SK-N-SH (cell line): ENCODE measurements at regions not wholly inside any gene's neighbourhood (a gene's known extent, or its start where the extent isn't known, plus 50 kb on each side); places are given as distances from the start of the nearest gene placed in this dataset.

ENCODE experiments used
- CTCF ChIA-PET: fragments of 300-600, 350-600 bp; formaldehyde crosslinking; extraction: SDS; loops from one replicate; lab custom pipeline; 2021; lab: Yijun Ruan, JAX
- POLR2A ChIA-PET: fragments of 350-600 bp; sonication (Branson Sonifier 250); formaldehyde crosslinking; extraction: SDS; loops from one replicate; lab custom pipeline; 2020; ENCODE audit warnings: antibody characterized with exemption, inconsistent platforms; lab: Yijun Ruan, JAX
- DNase-seq: peaks from one replicate; pipeline ENCODE4 v3.0.0; 2012
- H2AFZ ChIP-seq: fragments of 200-600 bp; sonication (generic); 2 replicates; pipeline ENCODE4 v1.8.1; 2016; ENCODE audit warnings: antibody characterized with exemption, mild to moderate bottlenecking, low read depth
- H3F3A ChIP-seq: fragments of 200-600 bp; sonication (generic); replicated peaks from 2 replicates; pipeline ENCODE3; 2016; ENCODE audit warnings: antibody characterized with exemption, mild to moderate bottlenecking; ENCODE audit not compliant: insufficient read depth
- H3K27ac ChIP-seq, 2 experiments: fragments of 200-500 bp in 1 of 2; fragments of 200-600 bp in 1 of 2; sonication (Bioruptor generic) in 1 of 2; sonication (generic), shearing (Covaris generic) in 1 of 2; 2 replicates each; pipeline versions ENCODE4 v1.5.1 to v1.6.1; 2014 to 2016; ENCODE audit warnings: low read depth in 2 of 2, inconsistent platforms in 1 of 2, low read length in 1 of 2, mild to moderate bottlenecking in 1 of 2, mixed read lengths in 1 of 2
- H3K27me3 ChIP-seq: fragments of 200-600 bp; sonication (generic), shearing (Covaris generic); 2 replicates; pipeline ENCODE4 v1.6.1; 2016; ENCODE audit warnings: mixed run types; ENCODE audit not compliant: insufficient read depth
- H3K36me3 ChIP-seq, 2 experiments: fragments of 200-500 bp in 1 of 2; fragments of 200-600 bp in 1 of 2; sonication (Bioruptor generic) in 1 of 2; sonication (generic) in 1 of 2; replicated peaks in 1 of 2; 2 replicates each; pipeline versions ENCODE3 to v1.5.1; 2014 to 2016; ENCODE audit warnings: low read length in 1 of 2, mild to moderate bottlenecking in 1 of 2; ENCODE audit not compliant: insufficient read depth in 2 of 2, control insufficient read depth in 1 of 2
- H3K4me1 ChIP-seq, 2 experiments: fragments of 200-500 bp in 1 of 2; fragments of 200-600 bp in 1 of 2; sonication (Bioruptor generic) in 1 of 2; sonication (generic), shearing (Covaris generic) in 1 of 2; 2 replicates each; pipeline versions ENCODE4 v1.5.1 to v1.6.1; 2014 to 2016; ENCODE audit warnings: low read depth in 1 of 2, low read length in 1 of 2, mixed run types in 1 of 2; ENCODE audit not compliant: insufficient read depth in 2 of 2, control insufficient read depth in 1 of 2
- H3K4me2 ChIP-seq: fragments of 200-600 bp; sonication (generic), shearing (Covaris generic); 2 replicates; pipeline ENCODE4 v1.6.1; 2017; ENCODE audit warnings: mixed run types
- H3K4me3 ChIP-seq, 2 experiments: fragments of 200-500 bp in 1 of 2; fragments of 200-600 bp in 1 of 2; sonication (Bioruptor generic) in 1 of 2; sonication (generic), shearing (Covaris generic) in 1 of 2; 2 replicates each; pipeline versions ENCODE4 v1.5.1 to v1.8.1; 2014 to 2016; ENCODE audit warnings: low read depth in 2 of 2, inconsistent platforms in 1 of 2, low read length in 1 of 2, mild to moderate bottlenecking in 1 of 2, mixed read lengths in 1 of 2, moderate library complexity in 1 of 2
- H3K79me2 ChIP-seq: fragments of 200-600 bp; sonication (generic); 2 replicates; pipeline ENCODE4 v1.8.1; 2017; ENCODE audit warnings: mild to moderate bottlenecking; ENCODE audit not compliant: insufficient read depth
- H3K9ac ChIP-seq: fragments of 200-600 bp; sonication (generic); 2 replicates; pipeline ENCODE4 v1.6.1; 2017; ENCODE audit warnings: mixed run types
- H3K9me2 ChIP-seq: fragments of 200-600 bp; sonication (generic); 2 replicates; pipeline ENCODE4 v1.6.1; 2017; ENCODE audit warnings: mixed run types
- H3K9me3 ChIP-seq: fragments of 200-600 bp; sonication (generic); 2 replicates; pipeline ENCODE4 v1.6.1; 2017; ENCODE audit warnings: mixed run types, mild to moderate bottlenecking, moderate library complexity
- H4K20me1 ChIP-seq: fragments of 200-600 bp; sonication (generic); 2 replicates; pipeline ENCODE4 v1.6.1; 2017; ENCODE audit warnings: mild to moderate bottlenecking, mixed run types; ENCODE audit not compliant: insufficient read depth
- EP300 ChIP-seq, 2 experiments: IDR thresholded peaks; 2 replicates each; pipeline versions ENCODE4 v1.4.0 to v1.6.1; 2012; ENCODE audit warnings: borderline replicate concordance in 1 of 2, low read depth in 1 of 2, low read length in 1 of 2
- FOXM1 ChIP-seq: IDR thresholded peaks from 2 replicates; pipeline ENCODE4 v1.4.0; 2012; ENCODE audit warnings: low read depth, mild to moderate bottlenecking
- GABPA ChIP-seq: IDR thresholded peaks from 2 replicates; pipeline ENCODE4 v1.4.0; 2012; ENCODE audit warnings: low read depth, mild to moderate bottlenecking
- GATA2 ChIP-seq: sonication (generic); formaldehyde crosslinking; IDR thresholded peaks from 2 replicates; pipeline ENCODE4 v1.5.0; 2020; ENCODE audit warnings: mild to moderate bottlenecking, missing genetic modification reagents
- JUND ChIP-seq: IDR thresholded peaks from 2 replicates; pipeline ENCODE4 v1.4.0; 2012
- MEF2A ChIP-seq: IDR thresholded peaks from 2 replicates; pipeline ENCODE4 v1.4.0; 2012; ENCODE audit warnings: low read depth, borderline replicate concordance
- MXI1 ChIP-seq: IDR thresholded peaks from 2 replicates; pipeline ENCODE4 v1.6.1; 2012; ENCODE audit warnings: mild to moderate bottlenecking, low read depth, low read length, improper control_type of control experiment
- NRF1 ChIP-seq: IDR thresholded peaks from 2 replicates; pipeline ENCODE4 v1.6.1; 2012; ENCODE audit warnings: low read depth, mild to moderate bottlenecking, low read length
- RFX5 ChIP-seq: IDR thresholded peaks from 2 replicates; pipeline ENCODE4 v1.6.1; 2012; ENCODE audit warnings: mild to moderate bottlenecking, improper control_type of control experiment, low read length
- SIN3A ChIP-seq: IDR thresholded peaks from 2 replicates; pipeline ENCODE4 v1.6.1; 2012; ENCODE audit warnings: low read depth, mild to moderate bottlenecking, low read length, moderate library complexity, borderline replicate concordance
- SMC3 ChIP-seq: IDR thresholded peaks from 2 replicates; pipeline ENCODE4 v1.6.1; 2012; ENCODE audit warnings: low read depth, low read length, improper control_type of control experiment
- TCF12 ChIP-seq: IDR thresholded peaks from 2 replicates; pipeline ENCODE4 v1.4.0; 2012
- TEAD4 ChIP-seq: IDR thresholded peaks from 2 replicates; pipeline ENCODE4 v1.4.0; 2012; ENCODE audit warnings: mild to moderate bottlenecking, borderline replicate concordance; ENCODE audit not compliant: insufficient read depth
- YY1 ChIP-seq: IDR thresholded peaks from 2 replicates; pipeline ENCODE4 v1.4.0; 2012; ENCODE audit warnings: low read depth, mild to moderate bottlenecking
- WGBS: methylation state at CpG from one replicate; pipeline ENCODE4 v1.1.6; 2017; ENCODE audit warnings: low lambda C conversion rate; 5-methylcytosine and 5-hydroxymethylcytosine counted together
- TF ChIP-seq, protein P1 (sequence below): fragments of 200-600 bp; sonication (generic); IDR thresholded peaks from 2 replicates; pipeline ENCODE4 v1.6.1; 2017; ENCODE audit warnings: antibody characterized with exemption, mild to moderate bottlenecking, moderate library complexity
- TF ChIP-seq, protein P2 (sequence below): IDR thresholded peaks from 2 replicates; pipeline ENCODE4; 2012
- TF ChIP-seq, protein P3 (sequence below): IDR thresholded peaks from 2 replicates; pipeline ENCODE4 v1.6.1; 2012; ENCODE audit warnings: mild to moderate bottlenecking, low read depth, low read length, moderate library complexity
- TF ChIP-seq, protein P4 (sequence below): IDR thresholded peaks from 2 replicates; pipeline ENCODE4 v1.4.0; 2012; ENCODE audit warnings: low read depth
- TF ChIP-seq, protein P5 (sequence below): fragments of 150-350 bp; IDR thresholded peaks from 2 replicates; pipeline ENCODE4 v1.6.1; 2016; ENCODE audit warnings: mild to moderate bottlenecking, low read depth, low read length

DNA sequence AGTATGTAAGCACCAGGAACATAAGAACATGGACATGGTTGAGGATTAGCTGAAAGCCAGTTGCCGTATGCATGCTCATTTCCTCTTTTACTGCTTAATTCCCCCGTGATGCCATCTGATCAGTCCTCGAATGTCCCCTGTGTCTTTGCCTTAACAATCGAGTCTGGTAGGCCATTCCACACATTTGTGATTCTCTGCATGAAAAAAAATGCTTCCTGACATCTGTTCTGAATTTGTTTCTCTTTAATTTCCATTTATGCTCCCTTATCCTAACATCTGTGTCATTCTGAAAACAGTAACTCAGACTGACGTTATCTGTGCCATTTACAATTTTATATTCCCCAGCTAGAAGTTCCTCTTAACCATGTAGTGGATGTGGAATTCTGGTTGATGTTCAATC lies 158.2 kb upstream of the TOX3 start:
- DNase-seq = peak; percentile 23
- Histone ChIP-seq H3F3A (no peaks in the 10 kb centered on the region), H3K4me3 (no peak overlapping the region), H3K9ac (no peak overlapping the region), H3K27me3 (no peaks in the 10 kb centered on the region), H2AFZ (no peak overlapping the region), H3K9me3 (no peaks in the 10 kb centered on the region), H3K36me3 (no peaks in the 10 kb centered on the region), H3K79me2 (no peaks in the 10 kb centered on the region), H3K4me2 (no peak overlapping the region), H4K20me1 (no peaks in the 10 kb centered on the region), H3K9me2 (no peaks in the 10 kb centered on the region), H3K27ac (no peak overlapping the region), H3K4me1 (peaks cover 0 to 4% of the 10 kb centered on the region in 2 experiments; a peak in 1 of 4 replicates)
- TF ChIP-seq MXI1 (no peak), GATA2 (CRISPR knock-in tag) (peak; percentile 84), SIN3A (no peak), TEAD4 (no peak), RFX5 (no peak), MEF2A (no peak), EP300 (IDR thresholded peaks at IDR 0.05; ENCODE audit: borderline replicate concordance in 1 of 2, low read depth in 1 of 2, low read length in 1 of 2) (peak in 1 of 2 experiments; percentile 54; a peak in 1 of 4 replicates)
- TF ChIP-seq, protein P1, sequence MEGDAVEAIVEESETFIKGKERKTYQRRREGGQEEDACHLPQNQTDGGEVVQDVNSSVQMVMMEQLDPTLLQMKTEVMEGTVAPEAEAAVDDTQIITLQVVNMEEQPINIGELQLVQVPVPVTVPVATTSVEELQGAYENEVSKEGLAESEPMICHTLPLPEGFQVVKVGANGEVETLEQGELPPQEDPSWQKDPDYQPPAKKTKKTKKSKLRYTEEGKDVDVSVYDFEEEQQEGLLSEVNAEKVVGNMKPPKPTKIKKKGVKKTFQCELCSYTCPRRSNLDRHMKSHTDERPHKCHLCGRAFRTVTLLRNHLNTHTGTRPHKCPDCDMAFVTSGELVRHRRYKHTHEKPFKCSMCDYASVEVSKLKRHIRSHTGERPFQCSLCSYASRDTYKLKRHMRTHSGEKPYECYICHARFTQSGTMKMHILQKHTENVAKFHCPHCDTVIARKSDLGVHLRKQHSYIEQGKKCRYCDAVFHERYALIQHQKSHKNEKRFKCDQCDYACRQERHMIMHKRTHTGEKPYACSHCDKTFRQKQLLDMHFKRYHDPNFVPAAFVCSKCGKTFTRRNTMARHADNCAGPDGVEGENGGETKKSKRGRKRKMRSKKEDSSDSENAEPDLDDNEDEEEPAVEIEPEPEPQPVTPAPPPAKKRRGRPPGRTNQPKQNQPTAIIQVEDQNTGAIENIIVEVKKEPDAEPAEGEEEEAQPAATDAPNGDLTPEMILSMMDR = no peak
- TF ChIP-seq, protein P2, sequence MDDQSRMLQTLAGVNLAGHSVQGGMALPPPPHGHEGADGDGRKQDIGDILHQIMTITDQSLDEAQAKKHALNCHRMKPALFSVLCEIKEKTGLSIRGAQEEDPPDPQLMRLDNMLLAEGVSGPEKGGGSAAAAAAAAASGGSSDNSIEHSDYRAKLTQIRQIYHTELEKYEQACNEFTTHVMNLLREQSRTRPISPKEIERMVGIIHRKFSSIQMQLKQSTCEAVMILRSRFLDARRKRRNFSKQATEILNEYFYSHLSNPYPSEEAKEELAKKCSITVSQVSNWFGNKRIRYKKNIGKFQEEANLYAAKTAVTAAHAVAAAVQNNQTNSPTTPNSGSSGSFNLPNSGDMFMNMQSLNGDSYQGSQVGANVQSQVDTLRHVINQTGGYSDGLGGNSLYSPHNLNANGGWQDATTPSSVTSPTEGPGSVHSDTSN = no peak
- WGBS = 5% methylated on average over 5 of the region's 5 CpGs
- POLR2A ChIA-PET = no interaction called here
- CTCF ChIA-PET = interaction anchor here (0.6 to 1.2 kb wide), 2 partner anchors 9 kb away, joined by 3 read pairs; no protein-coding TSS in a partner anchor

DNA sequence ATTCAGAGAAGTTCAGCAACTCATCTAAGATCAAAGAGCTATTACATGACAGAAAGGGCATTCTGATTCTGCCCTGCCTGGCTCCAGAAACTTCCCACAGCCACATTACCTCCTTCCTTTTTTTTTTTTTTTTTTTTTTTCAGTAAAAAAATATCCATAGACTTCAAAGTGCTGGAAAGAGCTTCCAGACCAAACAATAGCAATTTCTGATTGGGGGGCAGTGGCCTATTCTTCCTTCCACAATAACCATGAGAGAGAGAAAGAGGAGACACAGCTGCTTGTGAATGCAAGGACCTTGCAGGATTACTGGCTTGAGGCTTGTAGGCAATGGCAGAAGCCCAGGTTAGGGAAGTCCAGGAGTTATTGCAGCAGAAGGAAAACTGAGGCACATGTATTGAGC lies 151.0 kb upstream of the TOX3 start:
- Histone ChIP-seq H3K27me3 (no peaks in the 10 kb centered on the region), H3K9me3 (no peaks in the 10 kb centered on the region), H2AFZ (no peak overlapping the region), H3K4me1 (no peaks in the 10 kb centered on the region), H3K27ac (no peak overlapping the region), H3K36me3 (no peaks in the 10 kb centered on the region), H3K4me2 (no peak overlapping the region), H3K79me2 (no peaks in the 10 kb centered on the region), H3K9ac (no peak overlapping the region), H4K20me1 (no peaks in the 10 kb centered on the region), H3K4me3 (no peak overlapping the region), H3F3A (no peaks in the 10 kb centered on the region), H3K9me2 (no peaks in the 10 kb centered on the region)
- DNase-seq = no peak
- ChIA-PET CTCF (no interaction called here), POLR2A (no interaction called here)
- TF ChIP-seq, protein P3, sequence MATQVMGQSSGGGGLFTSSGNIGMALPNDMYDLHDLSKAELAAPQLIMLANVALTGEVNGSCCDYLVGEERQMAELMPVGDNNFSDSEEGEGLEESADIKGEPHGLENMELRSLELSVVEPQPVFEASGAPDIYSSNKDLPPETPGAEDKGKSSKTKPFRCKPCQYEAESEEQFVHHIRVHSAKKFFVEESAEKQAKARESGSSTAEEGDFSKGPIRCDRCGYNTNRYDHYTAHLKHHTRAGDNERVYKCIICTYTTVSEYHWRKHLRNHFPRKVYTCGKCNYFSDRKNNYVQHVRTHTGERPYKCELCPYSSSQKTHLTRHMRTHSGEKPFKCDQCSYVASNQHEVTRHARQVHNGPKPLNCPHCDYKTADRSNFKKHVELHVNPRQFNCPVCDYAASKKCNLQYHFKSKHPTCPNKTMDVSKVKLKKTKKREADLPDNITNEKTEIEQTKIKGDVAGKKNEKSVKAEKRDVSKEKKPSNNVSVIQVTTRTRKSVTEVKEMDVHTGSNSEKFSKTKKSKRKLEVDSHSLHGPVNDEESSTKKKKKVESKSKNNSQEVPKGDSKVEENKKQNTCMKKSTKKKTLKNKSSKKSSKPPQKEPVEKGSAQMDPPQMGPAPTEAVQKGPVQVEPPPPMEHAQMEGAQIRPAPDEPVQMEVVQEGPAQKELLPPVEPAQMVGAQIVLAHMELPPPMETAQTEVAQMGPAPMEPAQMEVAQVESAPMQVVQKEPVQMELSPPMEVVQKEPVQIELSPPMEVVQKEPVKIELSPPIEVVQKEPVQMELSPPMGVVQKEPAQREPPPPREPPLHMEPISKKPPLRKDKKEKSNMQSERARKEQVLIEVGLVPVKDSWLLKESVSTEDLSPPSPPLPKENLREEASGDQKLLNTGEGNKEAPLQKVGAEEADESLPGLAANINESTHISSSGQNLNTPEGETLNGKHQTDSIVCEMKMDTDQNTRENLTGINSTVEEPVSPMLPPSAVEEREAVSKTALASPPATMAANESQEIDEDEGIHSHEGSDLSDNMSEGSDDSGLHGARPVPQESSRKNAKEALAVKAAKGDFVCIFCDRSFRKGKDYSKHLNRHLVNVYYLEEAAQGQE = no peak
- TF ChIP-seq TCF12 = no peak
- TF ChIP-seq MEF2A = no peak
- no peak for TF ChIP-seq YY1
- no peak for TF ChIP-seq GABPA
- TF ChIP-seq GATA2 (CRISPR knock-in tag) = no peak
- TF ChIP-seq FOXM1 = no peak
- TF ChIP-seq, protein P4, sequence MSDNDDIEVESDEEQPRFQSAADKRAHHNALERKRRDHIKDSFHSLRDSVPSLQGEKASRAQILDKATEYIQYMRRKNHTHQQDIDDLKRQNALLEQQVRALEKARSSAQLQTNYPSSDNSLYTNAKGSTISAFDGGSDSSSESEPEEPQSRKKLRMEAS = no peak
- no peak for TF ChIP-seq JUND
- TF ChIP-seq SMC3 = no peak
- TF ChIP-seq NRF1 = no peak
- TF ChIP-seq, protein P5, sequence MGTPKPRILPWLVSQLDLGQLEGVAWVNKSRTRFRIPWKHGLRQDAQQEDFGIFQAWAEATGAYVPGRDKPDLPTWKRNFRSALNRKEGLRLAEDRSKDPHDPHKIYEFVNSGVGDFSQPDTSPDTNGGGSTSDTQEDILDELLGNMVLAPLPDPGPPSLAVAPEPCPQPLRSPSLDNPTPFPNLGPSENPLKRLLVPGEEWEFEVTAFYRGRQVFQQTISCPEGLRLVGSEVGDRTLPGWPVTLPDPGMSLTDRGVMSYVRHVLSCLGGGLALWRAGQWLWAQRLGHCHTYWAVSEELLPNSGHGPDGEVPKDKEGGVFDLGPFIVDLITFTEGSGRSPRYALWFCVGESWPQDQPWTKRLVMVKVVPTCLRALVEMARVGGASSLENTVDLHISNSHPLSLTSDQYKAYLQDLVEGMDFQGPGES = no peak
